H1 (cell line): ENCODE measurements at regions not wholly inside any gene's neighbourhood (a gene's known extent, or its start where the extent isn't known, plus 50 kb on each side); places are given as distances from the start of the nearest gene placed in this dataset.

ENCODE experiments used
- CTCF ChIA-PET: fragments of 300-600 bp; sonication (Branson Sonifier 250); formaldehyde crosslinking; loops from one replicate; lab custom pipeline; 2021; ENCODE audit not compliant: partially characterized antibody; lab: Charles Lee
- POLR2A ChIA-PET: fragments of 300-600 bp; sonication (Branson Sonifier 250); formaldehyde crosslinking; loops from one replicate; lab custom pipeline; 2021; ENCODE audit warnings: inconsistent platforms; ENCODE audit not compliant: partially characterized antibody; lab: Charles Lee
- DNase-seq, 2 experiments: peaks; one replicate each; pipeline versions ENCODE4 v3.0.0 to v3.0.0-alpha.2; 2010 to 2022; ENCODE audit warnings: low spot score in 2 of 2, low read depth in 1 of 2, mixed read lengths in 1 of 2
- FAIRE-seq: peaks from 2 replicates; lab custom pipeline; 2011; peaks lifted over from hg19 to GRCh38; lab: Jason Lieb, UNC
- H2AFZ ChIP-seq: 2 replicates; pipeline ENCODE4 v1.8.1; 2012; ENCODE audit warnings: low read length, inconsistent platforms
- H2AK5ac ChIP-seq: 2 replicates; pipeline ENCODE4 v1.6.1; 2013; ENCODE audit warnings: low read depth, low read length
- H2BK120ac ChIP-seq: replicated peaks from 2 replicates; pipeline ENCODE3; 2013; ENCODE audit warnings: low read depth, low read length, inconsistent platforms
- H2BK12ac ChIP-seq: 2 replicates; pipeline ENCODE4 v1.6.1; 2013; ENCODE audit warnings: low read depth, low read length
- H2BK15ac ChIP-seq: 2 replicates; pipeline ENCODE4 v1.6.1; 2013; ENCODE audit warnings: low read length
- H2BK20ac ChIP-seq: 2 replicates; pipeline ENCODE4 v1.6.1; 2013; ENCODE audit warnings: low read length
- H2BK5ac ChIP-seq: 2 replicates; pipeline ENCODE4 v1.6.1; 2013; ENCODE audit warnings: low read depth, low read length
- H3K14ac ChIP-seq: 2 replicates; pipeline ENCODE4 v1.6.1; 2013; ENCODE audit warnings: inconsistent platforms; ENCODE audit not compliant: insufficient read length
- H3K18ac ChIP-seq: 2 replicates; pipeline ENCODE4 v1.6.1; 2013; ENCODE audit warnings: low read length; ENCODE audit errors: extremely low read depth
- H3K23ac ChIP-seq: 2 replicates; pipeline ENCODE4 v1.6.1; 2013; ENCODE audit warnings: inconsistent platforms; ENCODE audit not compliant: insufficient read length
- H3K23me2 ChIP-seq: 2 replicates; pipeline ENCODE4 v1.6.1; 2013; ENCODE audit warnings: low read depth, low read length
- H3K27ac ChIP-seq: 2 replicates; pipeline ENCODE4 v1.6.1; 2011; ENCODE audit warnings: low read depth, low read length, inconsistent platforms
- H3K27me3 ChIP-seq, 4 experiments: replicated peaks in 1 of 4; 1 replicate in 1 of 4; 2 replicates in 3 of 4; pipeline versions ENCODE4 v1.6.1 to v1.8.1; 2011 to 2013; ENCODE audit warnings: low read length in 3 of 4, mild to moderate bottlenecking in 3 of 4, inconsistent platforms in 2 of 4, mixed read lengths in 2 of 4, moderate library complexity in 1 of 4; ENCODE audit not compliant: control insufficient read depth in 3 of 4, insufficient read depth in 3 of 4; ENCODE audit errors: extremely low read depth in 1 of 4
- H3K36me3 ChIP-seq, 4 experiments: 2 replicates each; pipeline versions ENCODE4 v1.6.1 to v1.8.1; 2011 to 2013; ENCODE audit warnings: mild to moderate bottlenecking in 4 of 4, low read length in 3 of 4, moderate library complexity in 2 of 4, control low read depth in 1 of 4, inconsistent platforms in 1 of 4; ENCODE audit not compliant: insufficient read depth in 4 of 4, control insufficient read depth in 2 of 4
- H3K4ac ChIP-seq: replicated peaks from 2 replicates; pipeline ENCODE3; 2013; ENCODE audit warnings: low read length, low read depth, mixed read lengths, inconsistent platforms; ENCODE audit not compliant: insufficient read length
- H3K4me1 ChIP-seq, 4 experiments: replicated peaks in 1 of 4; 1 replicate in 1 of 4; 2 replicates in 3 of 4; pipeline versions ENCODE4 v1.6.1 to v1.8.1; 2011 to 2013; ENCODE audit warnings: low read length in 3 of 4, inconsistent platforms in 2 of 4, mixed read lengths in 1 of 4; ENCODE audit not compliant: insufficient read depth in 4 of 4, control insufficient read depth in 3 of 4
- H3K4me2 ChIP-seq, 2 experiments: 2 replicates each; pipeline versions ENCODE4 v1.6.1 to v1.8.1; 2011 to 2013; ENCODE audit warnings: low read depth in 2 of 2, low read length in 2 of 2, control low read depth in 1 of 2, inconsistent platforms in 1 of 2, mild to moderate bottlenecking in 1 of 2; ENCODE audit not compliant: insufficient read depth in 1 of 2
- H3K4me3 ChIP-seq, 4 experiments: fragments of 200-600, 300-600 bp in 1 of 4; sonication (generic), shearing (Covaris generic), sonication (Bioruptor Twin) in 1 of 4; 2 replicates each; pipeline versions ENCODE4 v1.5.1 to v1.8.1; 2011 to 2016; ENCODE audit warnings: low read length in 4 of 4, low read depth in 3 of 4, control low read depth in 2 of 4, inconsistent platforms in 2 of 4, mild to moderate bottlenecking in 2 of 4, mixed read lengths in 1 of 4, moderate library complexity in 1 of 4; ENCODE audit not compliant: insufficient read depth in 2 of 4; ENCODE audit errors: extremely low read depth in 1 of 4
- H3K56ac ChIP-seq: replicated peaks from 2 replicates; pipeline ENCODE3; 2013; ENCODE audit warnings: low read depth, mild to moderate bottlenecking, mixed read lengths, low read length, inconsistent platforms; ENCODE audit not compliant: insufficient read length
- H3K79me1 ChIP-seq: 2 replicates; pipeline ENCODE4 v1.6.1; 2013; ENCODE audit warnings: low read depth, low read length, control low read depth
- H3K79me2 ChIP-seq, 2 experiments: 2 replicates each; pipeline versions ENCODE4 v1.6.1 to v1.8.1; 2012 to 2013; ENCODE audit warnings: low read length in 2 of 2, mild to moderate bottlenecking in 2 of 2, inconsistent platforms in 1 of 2; ENCODE audit not compliant: insufficient read depth in 2 of 2, control insufficient read depth in 1 of 2
- H3K9ac ChIP-seq, 4 experiments: replicated peaks in 1 of 4; 1 replicate in 1 of 4; 2 replicates in 3 of 4; pipeline versions ENCODE4 v1.6.1 to v1.8.1; 2011 to 2013; ENCODE audit warnings: low read depth in 3 of 4, low read length in 3 of 4, control low read depth in 2 of 4, mild to moderate bottlenecking in 2 of 4, moderate library complexity in 2 of 4, inconsistent platforms in 1 of 4; ENCODE audit errors: extremely low read depth in 1 of 4
- H3K9me3 ChIP-seq, 2 experiments: 2 replicates each; pipeline versions ENCODE4 v1.6.1 to v1.8.1; 2012 to 2013; ENCODE audit warnings: mild to moderate bottlenecking in 2 of 2, moderate library complexity in 2 of 2, control low read depth in 1 of 2, inconsistent platforms in 1 of 2, low read depth in 1 of 2, low read length in 1 of 2, mixed read lengths in 1 of 2; ENCODE audit not compliant: insufficient read depth in 2 of 2
- H4K20me1 ChIP-seq, 2 experiments: replicated peaks in 1 of 2; 2 replicates each; pipeline versions ENCODE3 to v1.8.1; 2011 to 2013; ENCODE audit warnings: inconsistent platforms in 2 of 2, low read length in 2 of 2, mild to moderate bottlenecking in 1 of 2; ENCODE audit not compliant: insufficient read depth in 2 of 2, control insufficient read depth in 1 of 2
- H4K5ac ChIP-seq: 2 replicates; pipeline ENCODE4 v1.6.1; 2013; ENCODE audit warnings: low read length, low read depth, mixed read lengths, inconsistent platforms; ENCODE audit not compliant: insufficient read length
- H4K8ac ChIP-seq: 2 replicates; pipeline ENCODE4 v1.8.0; 2013; ENCODE audit warnings: mild to moderate bottlenecking, moderate library complexity, low read length, inconsistent platforms; ENCODE audit not compliant: insufficient read depth; ENCODE audit errors: extremely low read depth
- H4K91ac ChIP-seq: replicated peaks from 2 replicates; pipeline ENCODE3; 2013; ENCODE audit warnings: low read length, mixed read lengths, inconsistent platforms; ENCODE audit not compliant: insufficient read length
- ATF2 ChIP-seq: IDR thresholded peaks from 2 replicates; pipeline ENCODE4 v1.6.1; 2012; ENCODE audit warnings: low read length, inconsistent platforms
- BACH1 ChIP-seq: IDR thresholded peaks from 2 replicates; pipeline ENCODE4 v1.6.1; 2012; ENCODE audit warnings: low read length, improper control_type of control experiment
- CBX8 ChIP-seq: fragments of 300-800, 300-1000 bp; sonication (generic); IDR thresholded peaks from 2 replicates; pipeline ENCODE4 v1.7.1; 2016; ENCODE audit warnings: low read depth, low read length, borderline replicate concordance
- HDAC2 ChIP-seq, 2 experiments: fragments of 300-600 bp in 1 of 2; sonication (generic) in 1 of 2; IDR thresholded peaks; 2 replicates each; pipeline ENCODE4 v1.6.1; 2011 to 2012; ENCODE audit warnings: low read depth in 2 of 2, low read length in 2 of 2, mild to moderate bottlenecking in 2 of 2, moderate library complexity in 2 of 2, borderline replicate concordance in 1 of 2, inconsistent platforms in 1 of 2
- RAD21 ChIP-seq, 2 experiments: IDR thresholded peaks in 1 of 2; conservative IDR thresholded peaks in 1 of 2; 2 replicates each; pipeline ENCODE4 v1.6.1; 2011; ENCODE audit warnings: low read depth in 2 of 2, low read length in 2 of 2, improper control_type of control experiment in 1 of 2, inconsistent platforms in 1 of 2, mild to moderate bottlenecking in 1 of 2, moderate library complexity in 1 of 2
- RXRA ChIP-seq: IDR thresholded peaks from 2 replicates; pipeline ENCODE4 v1.6.1; 2011; ENCODE audit warnings: low read depth, mild to moderate bottlenecking, low read length, moderate library complexity; ENCODE audit not compliant: insufficient read depth
- TAF7 ChIP-seq: optimal IDR thresholded peaks from 2 replicates; pipeline ENCODE3; 2011; ENCODE audit warnings: low read depth, mild to moderate bottlenecking, inconsistent platforms, low read length, moderate library complexity, borderline replicate concordance
- TCF12 ChIP-seq: IDR thresholded peaks from 2 replicates; pipeline ENCODE4 v1.6.1; 2011; ENCODE audit warnings: low read depth, mild to moderate bottlenecking, low read length
- TEAD4 ChIP-seq: IDR thresholded peaks from 2 replicates; pipeline ENCODE4 v1.6.1; 2012; ENCODE audit warnings: low read depth, low read length, inconsistent platforms, mixed read lengths
- WGBS, 2 experiments: shearing (Covaris generic) in 1 of 2; methylation state at CpG; one replicate each; pipeline versions ENCODE4 v1.1.6 to v1.1.7; 2013 to 2015; ENCODE audit warnings: low lambda C conversion rate in 2 of 2, mixed read lengths in 2 of 2, inconsistent platforms in 1 of 2, low coverage in 1 of 2, missing lambda C conversion rate in 1 of 2; ENCODE audit not compliant: insufficient replicate concordance in 2 of 2, insufficient coverage in 1 of 2, insufficient read length in 1 of 2; ENCODE audit errors: extremely low coverage in 1 of 2, missing lambda C conversion rate in 1 of 2; 5-methylcytosine and 5-hydroxymethylcytosine counted together
- TF ChIP-seq, protein P1 (sequence below): IDR thresholded peaks from 2 replicates; pipeline ENCODE4 v1.6.1; 2012; ENCODE audit warnings: inconsistent platforms
- TF ChIP-seq, protein P2 (sequence below): IDR thresholded peaks from 2 replicates; pipeline ENCODE4 v1.6.1; 2011; ENCODE audit warnings: low read length, improper control_type of control experiment

DNA sequence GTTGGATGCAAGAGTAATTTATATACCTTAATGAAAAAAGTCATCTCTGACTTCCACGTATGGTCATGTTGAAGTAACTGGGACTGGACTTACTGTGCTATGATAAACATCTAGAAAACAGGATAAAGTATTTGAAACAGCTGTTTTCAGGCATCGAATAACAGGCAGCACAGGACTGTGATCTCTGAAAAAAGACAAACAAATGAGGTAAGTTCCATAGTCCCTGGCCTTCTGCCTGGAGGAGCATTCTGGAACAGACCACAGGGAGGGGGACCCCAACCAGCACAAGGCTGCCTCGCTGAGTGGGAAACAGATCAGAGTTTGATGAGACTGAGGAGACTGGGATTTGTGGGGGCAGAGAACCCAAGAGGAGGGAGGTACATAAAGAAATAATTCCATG, 89.1 kb upstream of the HABP2 start:
- CTCF ChIA-PET, result interaction anchor here (1.9 to 2.2 kb wide), 3 partner anchors 9 to 99 kb away, joined by 6 to 10 read pairs (median 6); no protein-coding TSS in a partner anchor
- WGBS, 2 experiments, result 88% methylated on average over 3 of the region's 3 CpGs; no CpG with 5 or more reads in 1 of the 2 experiments
- TF ChIP-seq TEAD4 (no peak), RXRA (no peak), TCF12 (no peak), BACH1 (no peak), RAD21 (IDR thresholded peaks at IDR 0.05 in 1 of 2, conservative IDR thresholded peaks at IDR 0.05 in 1 of 2; ENCODE audit: low read depth in 2 of 2, low read length in 2 of 2) (no peak), TAF7 (no peak), HDAC2 (IDR thresholded peaks at IDR 0.05; ENCODE audit: borderline replicate concordance in 1 of 2, low read depth in 2 of 2, low read length in 2 of 2) (no peak), ATF2 (no peak), CBX8 (no peak)
- TF ChIP-seq, protein P1, sequence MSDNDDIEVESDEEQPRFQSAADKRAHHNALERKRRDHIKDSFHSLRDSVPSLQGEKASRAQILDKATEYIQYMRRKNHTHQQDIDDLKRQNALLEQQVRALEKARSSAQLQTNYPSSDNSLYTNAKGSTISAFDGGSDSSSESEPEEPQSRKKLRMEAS, result no peak
- TF ChIP-seq, protein P2, sequence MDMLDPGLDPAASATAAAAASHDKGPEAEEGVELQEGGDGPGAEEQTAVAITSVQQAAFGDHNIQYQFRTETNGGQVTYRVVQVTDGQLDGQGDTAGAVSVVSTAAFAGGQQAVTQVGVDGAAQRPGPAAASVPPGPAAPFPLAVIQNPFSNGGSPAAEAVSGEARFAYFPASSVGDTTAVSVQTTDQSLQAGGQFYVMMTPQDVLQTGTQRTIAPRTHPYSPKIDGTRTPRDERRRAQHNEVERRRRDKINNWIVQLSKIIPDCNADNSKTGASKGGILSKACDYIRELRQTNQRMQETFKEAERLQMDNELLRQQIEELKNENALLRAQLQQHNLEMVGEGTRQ, result no peak

More for the DNA sequence above, 89.1 kb upstream of the HABP2 start:
- Histone ChIP-seq H2BK20ac (no peak overlapping the region), H4K5ac (no peak overlapping the region), H3K4me2 (no peak overlapping the region), H2BK120ac (no peak overlapping the region), H3K23me2 (no peaks in the 10 kb centered on the region), H4K8ac (no peak overlapping the region), H3K36me3 (no peaks in the 10 kb centered on the region), H3K27me3 (no peaks in the 10 kb centered on the region), H2BK12ac (no peak overlapping the region), H3K79me2 (no peaks in the 10 kb centered on the region), H3K9me3 (no peaks in the 10 kb centered on the region), H3K56ac (no peak overlapping the region), H3K14ac (no peak overlapping the region), H2AFZ (no peak overlapping the region), H3K4ac (no peak overlapping the region), H3K4me1 (peaks cover 0 to 4% (median 0%) of the 10 kb centered on the region in 4 experiments; a peak in 1 of 7 replicates), H4K20me1 (no peaks in the 10 kb centered on the region), H3K9ac (no peak overlapping the region), H3K79me1 (no peaks in the 10 kb centered on the region), H3K23ac (no peak overlapping the region), H2BK15ac (no peak overlapping the region), H3K4me3 (no peak overlapping the region), H2AK5ac (no peak overlapping the region), H2BK5ac (no peak overlapping the region), H4K91ac (no peak overlapping the region), H3K27ac (no peak overlapping the region), H3K18ac (no peak overlapping the region)
- no peak for FAIRE-seq
- DNase-seq, result no peak
- POLR2A ChIA-PET, result no interaction called here
